K562 (cell line): ENCODE measurements at regions not wholly inside any gene's neighbourhood (a gene's known extent, or its start where the extent isn't known, plus 50 kb on each side); places are given as distances from the start of the nearest gene placed in this dataset.

Experiments used
- ATAC-seq: fragments of 200-7000 bp; cut with Tn5 transposase; 3 replicates; pipeline ENCODE4 v1.9.1; 2020; ENCODE audit warnings: moderate library complexity
- BruUV-seq: library from RNA; stranded (reverse); fragments of 400-500 nt; replicated peaks from 2 replicates; lab custom pipeline; 2021; lab: Mats Ljungman, UMichigan
- CTCF ChIA-PET: fragments of 300-600 bp; formaldehyde crosslinking; extraction: SDS; loops from one replicate; lab custom pipeline; 2021; ENCODE audit warnings: low intra/inter-chr PET ratio; lab: Yijun Ruan, JAX
- POLR2A ChIA-PET: fragments of 300-600, 350-650 bp; sonication (Branson Sonifier 250); formaldehyde crosslinking; extraction: SDS; loops from one replicate; lab custom pipeline; 2021; ENCODE audit warnings: antibody characterized with exemption, inconsistent platforms; lab: Yijun Ruan, JAX
- DNase-seq, 4 experiments: peaks; one replicate each; pipeline versions ENCODE4 v3.0.0 to v3.0.0-alpha.2; 2011 to 2018; ENCODE audit warnings: low spot score in 3 of 4, mixed read lengths in 3 of 4; ENCODE audit errors: extremely low read depth in 1 of 4
- FAIRE-seq: peaks from 2 replicates; lab custom pipeline; 2011; peaks lifted over from hg19 to GRCh38; lab: Jason Lieb, UNC
- H2AFZ ChIP-seq: 2 replicates; pipeline ENCODE4 v1.6.0; 2011; ENCODE audit warnings: low read depth, low read length, control low read depth, inconsistent platforms
- H3K27ac ChIP-seq: fragments of 200-600 bp; 3 replicates; pipeline ENCODE4 v1.8.0; 2011; ENCODE audit warnings: low read depth, mild to moderate bottlenecking, control low read depth, inconsistent platforms, low read length, moderate library complexity, mixed read lengths; ENCODE audit errors: extremely low read depth
- H3K27me3 ChIP-seq, 2 experiments: fragments of 300-600 bp in 1 of 2; 2 replicates in 1 of 2; 3 replicates in 1 of 2; pipeline versions ENCODE4 v1.6.0 to v1.8.0; 2011; ENCODE audit warnings: inconsistent platforms in 2 of 2, low read length in 2 of 2, mild to moderate bottlenecking in 1 of 2, mixed read lengths in 1 of 2, moderate library complexity in 1 of 2; ENCODE audit not compliant: control insufficient read depth in 2 of 2, insufficient read depth in 2 of 2
- H3K36me3 ChIP-seq: fragments of 300-600 bp; 3 replicates; pipeline ENCODE4 v1.8.0; 2011; ENCODE audit warnings: mild to moderate bottlenecking, low read length, inconsistent platforms; ENCODE audit not compliant: control insufficient read depth, insufficient read depth
- H3K4me1 ChIP-seq, 2 experiments: fragments of 200-600 bp in 1 of 2; replicated peaks in 1 of 2; 2 replicates in 1 of 2; 3 replicates in 1 of 2; pipeline versions ENCODE4 v1.5.1 to v1.8.0; 2011; ENCODE audit warnings: inconsistent platforms in 2 of 2, low read length in 2 of 2, mild to moderate bottlenecking in 1 of 2, mixed read lengths in 1 of 2, moderate library complexity in 1 of 2; ENCODE audit not compliant: control insufficient read depth in 2 of 2, insufficient read depth in 2 of 2
- H3K4me2 ChIP-seq: 2 replicates; pipeline ENCODE4 v1.6.1; 2011; ENCODE audit warnings: low read length, control low read depth, inconsistent platforms, mixed read lengths; ENCODE audit not compliant: insufficient read depth
- H3K4me3 ChIP-seq: fragments of 200-600 bp; sonication (generic), shearing (Covaris generic); 2 replicates; pipeline ENCODE4 v1.5.1; 2016; ENCODE audit warnings: control low read depth, inconsistent platforms
- H3K79me2 ChIP-seq: fragments of 200-600 bp; 3 replicates; pipeline ENCODE4 v1.8.0; 2011; ENCODE audit warnings: low read length, inconsistent platforms; ENCODE audit not compliant: control insufficient read depth, insufficient read depth
- H3K9ac ChIP-seq, 2 experiments: 2 replicates each; pipeline versions ENCODE4 v1.6.0 to v1.6.1; 2011; ENCODE audit warnings: low read depth in 2 of 2, low read length in 2 of 2, control low read depth in 1 of 2, inconsistent platforms in 1 of 2, mild to moderate bottlenecking in 1 of 2, mixed read lengths in 1 of 2; ENCODE audit not compliant: insufficient read depth in 1 of 2
- H3K9me1 ChIP-seq: one replicate; pipeline ENCODE4 v1.6.0; 2011; ENCODE audit warnings: inconsistent platforms, mild to moderate bottlenecking, low read length, moderate library complexity; ENCODE audit not compliant: control insufficient read depth, insufficient read depth
- H3K9me3 ChIP-seq: replicated peaks from 2 replicates; pipeline ENCODE4 v1.5.1; 2011; ENCODE audit warnings: low read depth, low read length, inconsistent platforms; ENCODE audit not compliant: control insufficient read depth, insufficient read depth
- H4K20me1 ChIP-seq: replicated peaks from 2 replicates; pipeline ENCODE4 v1.6.1; 2011; ENCODE audit warnings: low read length, inconsistent platforms, mixed read lengths; ENCODE audit not compliant: control insufficient read depth, insufficient read depth
- BHLHE40 ChIP-seq: IDR thresholded peaks from 2 replicates; pipeline ENCODE4 v1.6.1; 2011; ENCODE audit warnings: low read length, improper control_type of control experiment
- BRCA1 ChIP-seq, 2 experiments: fragments of 450-650 bp in 1 of 2; sonication (generic) in 1 of 2; formaldehyde crosslinking in 1 of 2; IDR thresholded peaks; 2 replicates each; pipeline versions ENCODE4 v1.5.0 to v1.6.1; 2017 to 2020; ENCODE audit warnings: mild to moderate bottlenecking in 1 of 2, missing genetic modification reagents in 1 of 2
- E2F3 ChIP-seq: fragments of 250-450 bp; sonication (Bioruptor Pico); IDR thresholded peaks from 2 replicates; pipeline ENCODE4 v1.4.0; 2020; ENCODE audit warnings: mild to moderate bottlenecking
- ILK ChIP-seq: fragments of 450-650 bp; IDR thresholded peaks from 2 replicates; pipeline ENCODE4 v1.6.1; 2016; ENCODE audit warnings: missing genetic modification characterization, low read depth, mild to moderate bottlenecking, missing compliant biosample characterization, moderate library complexity, borderline replicate concordance
- MEF2A ChIP-seq: IDR thresholded peaks from 2 replicates; pipeline ENCODE4 v1.6.1; 2011; ENCODE audit warnings: low read depth, mild to moderate bottlenecking, low read length, moderate library complexity; ENCODE audit not compliant: control insufficient read depth
- RFX5 ChIP-seq: IDR thresholded peaks from 2 replicates; pipeline ENCODE4 v1.6.1; 2011; ENCODE audit warnings: low read depth, mild to moderate bottlenecking, improper control_type of control experiment, low read length
- SIX5 ChIP-seq, 2 experiments: IDR thresholded peaks; 2 replicates each; pipeline ENCODE4 v1.6.1; 2011; ENCODE audit warnings: low read length in 2 of 2, borderline replicate concordance in 1 of 2, low read depth in 1 of 2, mild to moderate bottlenecking in 1 of 2, moderate library complexity in 1 of 2; ENCODE audit not compliant: insufficient read depth in 1 of 2
- TAF15 ChIP-seq: fragments of 200-400 bp; formaldehyde crosslinking; IDR thresholded peaks from 2 replicates; pipeline ENCODE4 v1.6.1; 2017; ENCODE audit warnings: mild to moderate bottlenecking, low read depth, low read length, moderate library complexity
- ZNF699 ChIP-seq: fragments of 250-450 bp; sonication (Bioruptor Pico); IDR thresholded peaks from 2 replicates; pipeline ENCODE4 v1.8.0; 2021; ENCODE audit warnings: mild to moderate bottlenecking, moderate library complexity; ENCODE audit not compliant: insufficient replicate concordance
- ZNF764 ChIP-seq: fragments of 250-450 bp; sonication (Bioruptor Pico); IDR thresholded peaks from 2 replicates; pipeline ENCODE4 v1.4.0; 2020; ENCODE audit warnings: low read depth, mild to moderate bottlenecking, moderate library complexity
- WGBS: fragments of 100-300 bp; shearing (Covaris generic); methylation state at CpG from one replicate; pipeline ENCODE4 v1.1.6; 2016; ENCODE audit warnings: low coverage, mixed read lengths; ENCODE audit not compliant: insufficient coverage; ENCODE audit errors: missing lambda C conversion rate; 5-methylcytosine and 5-hydroxymethylcytosine counted together
- in situ Hi-C: fragments of 300-500 bp; cut with MboI; formaldehyde crosslinking; loops from 4 replicates; pipeline ENCODE4 v1.15.0; 2018; ENCODE audit warnings: inconsistent platforms, mixed read lengths
- intact Hi-C: fragments of 100-400 bp; cut with micrococcal nuclease; formaldehyde crosslinking; loops from 2 replicates; pipeline ENCODE4 v1.14.2; 2022
- TF ChIP-seq, protein P1 (sequence below): fragments of 200-800 bp; sonication (Bioruptor generic); IDR thresholded peaks from 2 replicates; pipeline ENCODE4 v1.6.1; 2016; ENCODE audit warnings: missing genetic modification characterization, missing compliant biosample characterization
- TF ChIP-seq, protein P2 (sequence below): fragments of 250-450 bp; sonication (Bioruptor Pico); IDR thresholded peaks from 2 replicates; pipeline ENCODE4 v1.4.0; 2020

DNA sequence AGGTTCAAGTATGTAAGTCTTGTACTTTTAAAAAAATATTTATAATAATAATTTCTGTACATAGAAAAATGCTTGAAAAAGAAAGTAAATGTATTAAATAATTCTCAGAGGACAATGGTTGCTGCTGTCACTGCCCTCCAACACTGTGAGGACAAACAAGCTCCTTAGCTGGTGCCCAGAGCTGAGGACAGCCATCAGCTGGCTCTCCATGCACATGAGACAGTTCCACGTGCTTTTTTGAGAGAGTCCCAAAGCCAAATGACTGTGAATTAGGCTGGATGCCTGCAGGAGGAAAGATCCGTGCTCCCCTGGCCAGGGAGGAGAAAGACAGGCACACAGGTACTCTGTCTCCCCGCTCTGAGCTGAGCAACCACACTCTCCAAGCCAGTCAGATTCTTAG lies 115.5 kb upstream of the IRX5 start:
- DNase-seq (no peak), FAIRE-seq (no peak), ATAC-seq (no peak)
- H4K20me1 ChIP-seq: no peaks in the 10 kb centered on the region; the same call in 1 of the 2 replicates
- BruUV-seq: no TSS peak
- 0% methylated on average over 2 of the region's 3 CpGs for WGBS
- H3K4me1 ChIP-seq: no peaks in the 10 kb centered on the region
- H2AFZ ChIP-seq: no peak overlapping the region
- intact Hi-C loops (no loop called here), in situ Hi-C loops (no loop called here)
- H3K9me3 ChIP-seq: no peaks in the 10 kb centered on the region
- H3K36me3 ChIP-seq: no peaks in the 10 kb centered on the region
- no peak overlapping the region for H3K4me2 ChIP-seq
- no peak overlapping the region for H3K27ac ChIP-seq
- no peak overlapping the region for H3K4me3 ChIP-seq
- CTCF ChIA-PET: no interaction called here
- peaks cover 10 to 29% of the 10 kb centered on the region in 2 experiments; a peak in 4 of 5 replicates for H3K27me3 ChIP-seq
- no peak overlapping the region for H3K9ac ChIP-seq
- no peaks in the 10 kb centered on the region for H3K79me2 ChIP-seq
- no peaks in the 10 kb centered on the region for H3K9me1 ChIP-seq
- POLR2A ChIA-PET: interaction anchor here (0.6 kb wide), 1 partner anchor 75 kb away, joined by 3 read pairs; no protein-coding TSS in a partner anchor
- TF ChIP-seq BRCA1 (IDR thresholded peaks at IDR 0.05) (no peak), BRCA1 (CRISPR knock-in tag; IDR thresholded peaks at IDR 0.05) (no peak), ZNF699 (no peak), ILK (tag) (no peak), BHLHE40 (no peak), E2F3 (CRISPR knock-in tag) (no peak), MEF2A (no peak), TAF15 (no peak), ZNF764 (CRISPR knock-in tag) (no peak), SIX5 (IDR thresholded peaks at IDR 0.05; ENCODE audit: borderline replicate concordance in 1 of 2, insufficient read depth in 1 of 2, low read depth in 1 of 2, low read length in 2 of 2) (no peak), RFX5 (no peak)
- TF ChIP-seq, protein P1, sequence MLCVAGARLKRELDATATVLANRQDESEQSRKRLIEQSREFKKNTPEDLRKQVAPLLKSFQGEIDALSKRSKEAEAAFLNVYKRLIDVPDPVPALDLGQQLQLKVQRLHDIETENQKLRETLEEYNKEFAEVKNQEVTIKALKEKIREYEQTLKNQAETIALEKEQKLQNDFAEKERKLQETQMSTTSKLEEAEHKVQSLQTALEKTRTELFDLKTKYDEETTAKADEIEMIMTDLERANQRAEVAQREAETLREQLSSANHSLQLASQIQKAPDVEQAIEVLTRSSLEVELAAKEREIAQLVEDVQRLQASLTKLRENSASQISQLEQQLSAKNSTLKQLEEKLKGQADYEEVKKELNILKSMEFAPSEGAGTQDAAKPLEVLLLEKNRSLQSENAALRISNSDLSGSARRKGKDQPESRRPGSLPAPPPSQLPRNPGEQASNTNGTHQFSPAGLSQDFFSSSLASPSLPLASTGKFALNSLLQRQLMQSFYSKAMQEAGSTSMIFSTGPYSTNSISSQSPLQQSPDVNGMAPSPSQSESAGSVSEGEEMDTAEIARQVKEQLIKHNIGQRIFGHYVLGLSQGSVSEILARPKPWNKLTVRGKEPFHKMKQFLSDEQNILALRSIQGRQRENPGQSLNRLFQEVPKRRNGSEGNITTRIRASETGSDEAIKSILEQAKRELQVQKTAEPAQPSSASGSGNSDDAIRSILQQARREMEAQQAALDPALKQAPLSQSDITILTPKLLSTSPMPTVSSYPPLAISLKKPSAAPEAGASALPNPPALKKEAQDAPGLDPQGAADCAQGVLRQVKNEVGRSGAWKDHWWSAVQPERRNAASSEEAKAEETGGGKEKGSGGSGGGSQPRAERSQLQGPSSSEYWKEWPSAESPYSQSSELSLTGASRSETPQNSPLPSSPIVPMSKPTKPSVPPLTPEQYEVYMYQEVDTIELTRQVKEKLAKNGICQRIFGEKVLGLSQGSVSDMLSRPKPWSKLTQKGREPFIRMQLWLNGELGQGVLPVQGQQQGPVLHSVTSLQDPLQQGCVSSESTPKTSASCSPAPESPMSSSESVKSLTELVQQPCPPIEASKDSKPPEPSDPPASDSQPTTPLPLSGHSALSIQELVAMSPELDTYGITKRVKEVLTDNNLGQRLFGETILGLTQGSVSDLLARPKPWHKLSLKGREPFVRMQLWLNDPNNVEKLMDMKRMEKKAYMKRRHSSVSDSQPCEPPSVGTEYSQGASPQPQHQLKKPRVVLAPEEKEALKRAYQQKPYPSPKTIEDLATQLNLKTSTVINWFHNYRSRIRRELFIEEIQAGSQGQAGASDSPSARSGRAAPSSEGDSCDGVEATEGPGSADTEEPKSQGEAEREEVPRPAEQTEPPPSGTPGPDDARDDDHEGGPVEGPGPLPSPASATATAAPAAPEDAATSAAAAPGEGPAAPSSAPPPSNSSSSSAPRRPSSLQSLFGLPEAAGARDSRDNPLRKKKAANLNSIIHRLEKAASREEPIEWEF (CRISPR knock-in tag): no peak
- TF ChIP-seq, protein P2, sequence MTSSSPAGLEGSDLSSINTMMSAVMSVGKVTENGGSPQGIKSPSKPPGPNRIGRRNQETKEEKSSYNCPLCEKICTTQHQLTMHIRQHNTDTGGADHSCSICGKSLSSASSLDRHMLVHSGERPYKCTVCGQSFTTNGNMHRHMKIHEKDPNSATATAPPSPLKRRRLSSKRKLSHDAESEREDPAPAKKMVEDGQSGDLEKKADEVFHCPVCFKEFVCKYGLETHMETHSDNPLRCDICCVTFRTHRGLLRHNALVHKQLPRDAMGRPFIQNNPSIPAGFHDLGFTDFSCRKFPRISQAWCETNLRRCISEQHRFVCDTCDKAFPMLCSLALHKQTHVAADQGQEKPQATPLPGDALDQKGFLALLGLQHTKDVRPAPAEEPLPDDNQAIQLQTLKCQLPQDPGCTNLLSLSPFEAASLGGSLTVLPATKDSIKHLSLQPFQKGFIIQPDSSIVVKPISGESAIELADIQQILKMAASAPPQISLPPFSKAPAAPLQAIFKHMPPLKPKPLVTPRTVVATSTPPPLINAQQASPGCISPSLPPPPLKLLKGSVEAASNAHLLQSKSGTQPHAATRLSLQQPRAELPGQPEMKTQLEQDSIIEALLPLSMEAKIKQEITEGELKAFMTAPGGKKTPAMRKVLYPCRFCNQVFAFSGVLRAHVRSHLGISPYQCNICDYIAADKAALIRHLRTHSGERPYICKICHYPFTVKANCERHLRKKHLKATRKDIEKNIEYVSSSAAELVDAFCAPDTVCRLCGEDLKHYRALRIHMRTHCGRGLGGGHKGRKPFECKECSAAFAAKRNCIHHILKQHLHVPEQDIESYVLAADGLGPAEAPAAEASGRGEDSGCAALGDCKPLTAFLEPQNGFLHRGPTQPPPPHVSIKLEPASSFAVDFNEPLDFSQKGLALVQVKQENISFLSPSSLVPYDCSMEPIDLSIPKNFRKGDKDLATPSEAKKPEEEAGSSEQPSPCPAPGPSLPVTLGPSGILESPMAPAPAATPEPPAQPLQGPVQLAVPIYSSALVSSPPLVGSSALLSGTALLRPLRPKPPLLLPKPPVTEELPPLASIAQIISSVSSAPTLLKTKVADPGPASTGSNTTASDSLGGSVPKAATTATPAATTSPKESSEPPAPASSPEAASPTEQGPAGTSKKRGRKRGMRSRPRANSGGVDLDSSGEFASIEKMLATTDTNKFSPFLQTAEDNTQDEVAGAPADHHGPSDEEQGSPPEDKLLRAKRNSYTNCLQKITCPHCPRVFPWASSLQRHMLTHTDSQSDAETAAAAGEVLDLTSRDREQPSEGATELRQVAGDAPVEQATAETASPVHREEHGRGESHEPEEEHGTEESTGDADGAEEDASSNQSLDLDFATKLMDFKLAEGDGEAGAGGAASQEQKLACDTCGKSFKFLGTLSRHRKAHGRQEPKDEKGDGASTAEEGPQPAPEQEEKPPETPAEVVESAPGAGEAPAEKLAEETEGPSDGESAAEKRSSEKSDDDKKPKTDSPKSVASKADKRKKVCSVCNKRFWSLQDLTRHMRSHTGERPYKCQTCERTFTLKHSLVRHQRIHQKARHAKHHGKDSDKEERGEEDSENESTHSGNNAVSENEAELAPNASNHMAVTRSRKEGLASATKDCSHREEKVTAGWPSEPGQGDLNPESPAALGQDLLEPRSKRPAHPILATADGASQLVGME (CRISPR knock-in tag): no peak
